GM18499 (cell line): ENCODE measurements at regions not wholly inside any gene's neighbourhood (a gene's known extent, or its start where the extent isn't known, plus 50 kb on each side); places are given as distances from the start of the nearest gene placed in this dataset.

Experiments used
- ATAC-seq: cut with Tn5 transposase; IDR thresholded peaks from one replicate; pipeline ENCODE4 v1.9.1; 2021; ENCODE audit warnings: moderate number of reproducible peaks; ENCODE audit not compliant: insufficient read depth, unreplicated experiment

GRCh38 chr17:33401249-33401648 is 108.2 kb upstream of the ASIC2 start:
- no peak for ATAC-seq

- ATAC-seq, result no peak
Measured at GRCh38 chr17:33403194-33403593, 110.1 kb upstream of the ASIC2 start.

GRCh38 chr17:33404070-33404819 is 111.2 kb upstream of the ASIC2 start:
- ATAC-seq, result no peak

- no peak for ATAC-seq
Measured at GRCh38 chr17:33416131-33416530, 123.0 kb upstream of the ASIC2 start.

- ATAC-seq, result no peak
Measured at GRCh38 chr17:33421933-33422332, 128.8 kb upstream of the ASIC2 start.

GRCh38 chr17:33433581-33433980 is 140.5 kb upstream of the ASIC2 start:
- ATAC-seq, result no peak

GRCh38 chr17:33434841-33435240 is 141.7 kb upstream of the ASIC2 start:
- no peak for ATAC-seq

GRCh38 chr17:33435721-33436301 is 142.7 kb upstream of the ASIC2 start:
- ATAC-seq, result no peak

GRCh38 chr17:33436321-33436720 is 143.2 kb upstream of the ASIC2 start:
- no peak for ATAC-seq

- no peak for ATAC-seq
Measured at GRCh38 chr17:33438139-33438538, 145.0 kb upstream of the ASIC2 start.

- no peak for ATAC-seq
Measured at GRCh38 chr17:33438578-33438977, 145.5 kb upstream of the ASIC2 start.

- ATAC-seq, result no peak
Measured at GRCh38 chr17:33442320-33442719, 149.2 kb upstream of the ASIC2 start.

GRCh38 chr17:33444731-33445130 is 151.6 kb upstream of the ASIC2 start:
- ATAC-seq, result no peak

GRCh38 chr17:33447090-33447489 is 154.0 kb upstream of the ASIC2 start:
- ATAC-seq, result no peak

GRCh38 chr17:33451221-33451620 is 158.1 kb upstream of the ASIC2 start:
- ATAC-seq, result no peak

GRCh38 chr17:33457477-33457876 is 164.4 kb upstream of the ASIC2 start:
- no peak for ATAC-seq

GRCh38 chr17:33459078-33459940 is 166.2 kb upstream of the ASIC2 start:
- ATAC-seq, result no peak

GRCh38 chr17:33460781-33461450 is 167.8 kb upstream of the ASIC2 start:
- ATAC-seq, result no peak

- no peak for ATAC-seq
Measured at GRCh38 chr17:33463887-33464286, 170.8 kb upstream of the ASIC2 start.

GRCh38 chr17:33464669-33465280 is 171.7 kb upstream of the ASIC2 start:
- no peak for ATAC-seq
